HG03439 (cell line): ENCODE measurements at regions not wholly inside any gene's neighbourhood (a gene's known extent, or its start where the extent isn't known, plus 50 kb on each side); places are given as distances from the start of the nearest gene placed in this dataset.
"Not testable (repeated sequence)": the region's sequence is repeated elsewhere in the genome, so short reads cannot be mapped to it uniquely, and the experiment has no call there.

Source experiments
- ATAC-seq: cut with Tn5 transposase; IDR thresholded peaks from one replicate; pipeline ENCODE4 v1.9.1; 2021; ENCODE audit warnings: mild to moderate bottlenecking, moderate library complexity; ENCODE audit not compliant: unreplicated experiment

- ATAC-seq = not testable (repeated sequence)
Measured at GRCh38 chr2:101645886-101646285, 51.6 kb upstream of the MAP4K4 start.

DNA sequence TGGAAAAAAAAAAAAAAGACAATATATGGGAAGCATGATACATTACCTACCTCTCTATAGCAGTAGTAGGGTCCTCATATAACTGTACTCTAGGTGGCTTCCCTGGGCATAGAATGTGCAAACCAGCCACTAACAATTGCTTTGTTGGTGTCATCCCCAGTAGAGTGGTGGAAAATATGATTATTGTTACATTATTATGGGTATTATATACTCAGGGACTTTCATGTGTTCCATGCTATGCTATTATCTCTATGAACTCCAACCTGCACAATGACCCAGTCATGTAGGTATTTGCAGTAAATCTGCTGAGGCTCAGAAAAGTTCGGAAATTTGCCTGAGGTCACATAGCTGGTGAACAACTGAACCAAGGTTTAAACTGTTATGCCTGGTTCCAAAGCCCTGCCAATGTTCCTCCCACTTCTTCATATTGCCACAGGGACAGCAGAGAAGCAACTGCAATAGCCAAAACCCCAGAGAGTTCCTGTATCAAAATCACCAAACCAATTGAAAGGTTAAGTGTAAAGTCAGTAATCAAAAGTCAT lies 52.6 kb upstream of the MAP4K4 start:
- ATAC-seq = no peak

GRCh38 chr2:101643004-101643524 lies 54.4 kb upstream of the MAP4K4 start:
- ATAC-seq = no peak

DNA sequence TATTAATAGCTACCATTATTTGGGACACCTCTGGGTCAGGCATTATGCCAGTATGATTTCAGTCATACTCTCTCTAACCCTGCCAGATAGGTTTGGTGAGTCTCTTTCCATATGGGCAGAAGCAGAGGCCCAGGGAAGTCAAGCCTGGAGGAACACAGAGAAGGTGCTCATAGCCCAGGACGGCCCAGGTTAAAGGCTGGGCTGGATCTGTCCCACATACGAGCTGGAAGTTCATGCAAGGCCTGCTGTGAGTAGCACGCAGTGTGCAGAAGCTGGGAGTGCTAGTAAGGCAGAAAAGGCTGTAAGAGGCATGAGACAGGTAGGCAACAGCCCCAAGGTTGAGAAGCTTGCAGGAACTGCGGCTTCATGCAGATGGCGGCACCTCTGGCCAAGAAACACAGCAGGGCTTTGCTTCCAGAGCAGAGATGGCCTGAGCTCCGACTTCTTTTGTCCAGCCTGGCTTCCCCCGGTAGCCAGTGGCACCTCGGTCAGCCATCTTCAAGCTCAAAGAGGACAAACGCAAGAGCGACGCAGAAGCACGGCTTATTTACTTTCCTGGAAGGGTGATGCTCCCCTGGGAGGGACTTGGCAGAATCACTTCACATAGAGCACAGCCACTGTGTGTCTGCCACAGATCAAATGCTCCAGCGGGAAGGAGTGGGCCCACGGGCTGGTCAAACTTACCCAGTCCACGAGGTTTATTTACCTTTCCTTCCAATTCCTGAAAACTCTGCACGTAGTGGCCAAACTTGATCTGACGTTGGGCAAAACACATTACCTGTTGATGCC lies 58.5 kb upstream of the MAP4K4 start:
- no peak for ATAC-seq

DNA sequence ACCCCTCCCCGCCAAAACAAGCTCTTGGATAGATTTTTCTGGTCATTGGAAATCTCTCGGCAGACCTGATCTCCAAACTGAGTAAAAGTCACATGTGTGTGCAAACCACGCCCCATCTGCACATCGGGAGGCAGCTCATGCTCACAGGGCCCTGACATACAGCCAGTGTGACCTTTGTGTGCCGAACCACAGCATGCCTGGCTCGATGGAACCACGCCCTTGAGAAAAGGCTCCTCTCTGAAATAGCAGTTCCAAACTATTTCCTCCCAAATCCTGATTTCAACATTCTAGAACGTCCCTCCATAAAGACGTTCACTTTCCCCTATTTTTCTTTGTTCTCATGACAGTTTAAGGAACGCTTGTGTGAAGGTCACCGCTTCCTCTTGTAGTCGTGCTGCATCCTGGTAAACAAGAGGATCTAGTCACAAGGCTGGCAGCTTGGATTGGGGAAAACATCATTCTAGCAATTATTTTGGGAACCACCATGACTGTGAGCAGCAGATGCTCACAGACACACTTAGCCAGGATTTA lies 59.3 kb upstream of the MAP4K4 start:
- no peak for ATAC-seq

DNA sequence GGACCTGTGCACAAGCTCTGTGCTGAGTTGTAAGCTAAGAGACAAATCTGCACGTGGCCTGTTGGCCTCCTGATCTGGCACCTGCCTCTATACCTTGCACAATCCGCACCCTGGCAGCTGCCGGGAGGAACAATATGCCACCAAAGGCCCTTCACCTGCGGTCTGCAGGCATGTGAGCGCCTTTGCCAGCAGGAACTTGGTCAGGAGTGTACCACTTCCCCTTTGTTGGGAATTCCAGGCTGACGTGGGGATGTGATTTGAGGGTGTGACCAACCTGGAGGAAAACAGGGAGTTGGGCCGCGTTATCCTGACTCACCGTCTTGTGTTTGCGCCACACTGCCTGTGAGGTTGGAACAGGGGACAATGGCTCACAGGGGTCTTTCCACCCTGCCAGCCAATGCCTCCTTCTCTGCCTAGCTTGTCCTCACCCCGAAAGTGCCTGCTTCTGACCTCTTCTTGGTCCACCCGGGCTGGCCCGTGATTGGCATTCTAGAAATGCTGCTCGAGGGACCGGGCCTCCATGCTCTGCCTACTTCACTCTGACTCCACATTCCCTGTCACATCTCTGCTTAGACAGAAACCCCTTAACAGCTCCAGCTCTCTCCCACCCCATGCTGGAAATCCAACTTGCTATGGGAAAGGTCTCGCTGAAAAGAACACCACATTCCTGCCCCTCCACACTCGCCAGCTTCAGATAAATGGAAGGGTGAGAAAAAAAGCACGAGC lies 67.1 kb upstream of the MAP4K4 start:
- no peak for ATAC-seq

DNA sequence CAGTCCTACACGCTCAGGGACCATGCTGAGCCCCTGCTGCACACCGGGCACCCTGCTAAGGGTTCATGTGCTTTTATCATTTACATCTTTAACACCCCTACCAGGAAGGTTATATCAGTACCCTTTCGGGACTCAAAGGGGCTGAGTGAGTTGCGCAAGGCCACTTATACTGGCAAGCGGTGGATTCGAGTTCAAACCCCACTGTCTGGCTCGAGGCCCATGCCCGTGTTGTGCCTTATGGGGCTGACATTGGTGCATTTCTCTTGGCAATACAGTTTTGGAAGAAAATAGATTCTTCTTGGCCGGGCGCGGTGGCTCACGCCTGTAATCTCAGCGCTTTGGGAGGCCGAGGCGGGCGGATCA lies 69.5 kb upstream of the MAP4K4 start:
- ATAC-seq = no peak

- no peak for ATAC-seq
Measured at GRCh38 chr2:101627285-101628029, 70.0 kb upstream of the MAP4K4 start.

DNA sequence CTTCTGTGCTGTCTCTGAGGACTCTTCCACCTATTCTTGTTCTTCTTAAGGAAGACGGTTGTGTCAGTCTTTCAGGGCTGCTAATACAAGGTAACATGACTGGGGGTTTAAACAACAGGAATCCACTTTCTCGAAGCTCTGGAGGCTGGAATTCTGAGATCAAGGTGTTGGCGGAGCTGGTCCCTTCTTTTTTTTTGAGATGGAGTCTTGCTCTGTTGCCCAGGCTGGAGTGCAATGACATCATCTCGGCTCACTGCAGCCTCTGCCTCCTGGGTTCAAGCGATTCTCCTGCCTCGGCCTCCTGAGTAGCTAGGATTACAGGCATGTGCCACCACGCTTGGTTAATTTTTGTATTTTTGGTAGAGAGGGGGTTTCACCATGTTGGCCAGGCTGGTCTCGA lies 71.7 kb upstream of the MAP4K4 start:
- not testable (repeated sequence) for ATAC-seq

DNA sequence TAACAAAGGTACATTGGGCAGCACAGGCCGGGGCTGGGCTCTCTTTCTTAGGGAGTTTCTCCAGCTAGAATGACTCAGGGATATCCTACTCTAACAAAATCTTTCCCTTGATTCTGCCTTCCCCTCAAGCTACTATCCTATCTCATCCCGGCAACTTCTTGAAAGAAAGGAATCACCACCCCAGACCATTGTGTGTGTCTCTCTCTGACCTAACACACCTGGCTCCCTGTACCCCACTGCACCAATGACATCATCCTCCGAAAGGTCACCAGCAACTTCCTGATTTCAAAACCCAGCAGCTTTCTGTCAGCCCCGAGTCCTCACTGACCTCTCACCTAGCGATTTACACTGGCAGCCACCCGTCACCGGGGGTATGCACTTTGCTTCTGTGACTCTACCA lies 72.1 kb upstream of the MAP4K4 start:
- ATAC-seq = no peak

GRCh38 chr2:101624706-101625332 lies 72.7 kb upstream of the MAP4K4 start:
- no peak for ATAC-seq

- ATAC-seq = no peak
Measured at GRCh38 chr2:101623031-101623521, 74.4 kb upstream of the MAP4K4 start.

DNA sequence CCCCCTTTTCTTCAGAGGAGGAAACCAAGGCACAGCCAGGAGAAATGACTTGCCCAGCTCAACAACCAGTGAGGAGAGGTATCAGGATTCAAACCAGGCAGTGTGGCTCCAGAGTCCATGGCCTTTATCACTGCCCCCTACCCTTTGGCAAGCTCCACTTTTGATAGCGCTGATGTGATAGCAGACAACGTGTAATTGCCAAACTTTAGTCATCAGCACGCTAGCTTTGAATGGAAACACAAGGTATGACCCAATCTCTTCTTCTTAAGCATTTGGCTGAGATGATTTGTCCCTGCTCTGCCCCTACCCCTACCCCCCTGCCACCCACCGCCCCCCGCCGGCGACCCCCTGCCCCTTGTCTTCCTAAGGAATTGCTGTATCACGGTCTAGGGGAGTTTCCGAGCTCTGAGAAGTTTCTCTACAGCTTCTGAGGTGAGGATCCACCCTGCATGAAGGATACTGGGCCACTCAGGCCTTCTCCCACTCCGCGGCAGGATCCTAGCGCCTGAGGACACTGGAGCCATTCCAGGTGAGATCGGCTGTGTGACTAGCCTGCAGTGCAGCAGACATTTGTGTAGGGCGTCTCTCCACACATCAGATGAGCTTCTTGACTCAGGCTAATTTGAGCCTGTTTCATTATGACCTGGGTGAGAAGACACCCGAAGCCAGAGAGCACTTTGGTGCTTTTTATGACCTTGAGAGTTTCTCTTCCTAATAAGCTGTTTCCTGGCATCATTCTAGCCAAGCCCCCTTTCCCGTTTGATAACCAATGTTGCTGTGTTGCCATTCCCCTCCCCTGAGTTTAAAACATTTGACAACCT lies 75.1 kb upstream of the MAP4K4 start:
- peak; percentile 88 for ATAC-seq

DNA sequence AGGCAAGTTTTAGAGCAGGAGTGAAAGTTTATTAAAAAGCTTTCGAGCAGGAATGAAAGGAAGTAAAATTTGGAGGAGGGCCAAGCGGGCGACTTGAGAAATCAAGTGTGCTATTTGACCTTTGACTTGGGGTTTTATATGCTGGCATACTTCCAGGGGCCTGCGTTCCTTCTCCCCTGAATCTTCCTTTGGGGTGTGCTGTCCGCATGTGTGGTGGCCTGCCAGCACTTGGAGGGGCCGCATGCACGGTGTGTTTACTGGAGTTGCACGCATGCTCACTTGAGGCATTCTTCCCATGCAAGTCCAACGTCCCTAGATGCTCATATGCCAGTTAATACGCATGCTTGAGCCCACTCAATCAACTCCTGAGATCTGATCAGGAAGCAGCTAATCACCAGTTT lies 78.3 kb upstream of the MAP4K4 start:
- ATAC-seq = no peak

DNA sequence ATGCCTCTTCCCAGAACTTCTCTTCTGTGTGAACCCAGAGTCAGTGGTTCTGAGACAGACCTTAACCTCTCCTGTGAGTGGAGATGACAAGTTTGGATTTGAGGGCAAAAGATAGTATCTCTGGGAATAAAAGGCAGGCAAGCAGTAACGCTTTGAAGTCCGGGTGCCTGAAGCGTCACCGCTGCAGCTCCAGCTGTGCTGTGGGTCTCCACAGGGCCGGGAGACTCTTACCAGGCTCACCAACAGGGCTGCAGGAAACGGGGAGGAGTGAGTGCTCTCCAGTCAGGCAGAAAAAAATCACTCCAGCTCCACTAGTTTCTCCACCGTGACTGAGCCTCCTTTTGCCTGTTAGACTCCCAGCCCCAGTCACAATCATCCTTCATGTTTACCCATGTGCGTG lies 79.7 kb upstream of the MAP4K4 start:
- no peak for ATAC-seq

DNA sequence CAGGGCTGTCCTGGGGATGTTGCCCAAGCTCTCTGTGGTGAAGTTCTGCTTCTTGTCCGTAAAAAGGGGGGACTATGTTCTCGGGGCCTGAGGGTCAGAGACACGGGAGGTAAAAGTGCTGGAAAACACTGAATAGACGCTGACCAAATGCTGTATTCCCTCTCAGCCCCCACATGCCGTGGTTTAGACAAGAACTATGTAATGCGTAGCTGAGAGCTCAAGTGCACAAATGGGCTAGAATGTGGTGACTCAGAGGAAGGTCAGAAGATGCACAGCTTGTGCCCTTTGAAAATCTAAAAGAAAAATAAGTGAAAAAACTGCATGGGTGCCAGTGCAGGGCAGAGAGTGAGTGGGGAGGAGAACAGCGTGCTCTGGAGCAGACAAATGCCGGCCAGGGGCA lies 80.3 kb upstream of the MAP4K4 start:
- ATAC-seq = no peak

DNA sequence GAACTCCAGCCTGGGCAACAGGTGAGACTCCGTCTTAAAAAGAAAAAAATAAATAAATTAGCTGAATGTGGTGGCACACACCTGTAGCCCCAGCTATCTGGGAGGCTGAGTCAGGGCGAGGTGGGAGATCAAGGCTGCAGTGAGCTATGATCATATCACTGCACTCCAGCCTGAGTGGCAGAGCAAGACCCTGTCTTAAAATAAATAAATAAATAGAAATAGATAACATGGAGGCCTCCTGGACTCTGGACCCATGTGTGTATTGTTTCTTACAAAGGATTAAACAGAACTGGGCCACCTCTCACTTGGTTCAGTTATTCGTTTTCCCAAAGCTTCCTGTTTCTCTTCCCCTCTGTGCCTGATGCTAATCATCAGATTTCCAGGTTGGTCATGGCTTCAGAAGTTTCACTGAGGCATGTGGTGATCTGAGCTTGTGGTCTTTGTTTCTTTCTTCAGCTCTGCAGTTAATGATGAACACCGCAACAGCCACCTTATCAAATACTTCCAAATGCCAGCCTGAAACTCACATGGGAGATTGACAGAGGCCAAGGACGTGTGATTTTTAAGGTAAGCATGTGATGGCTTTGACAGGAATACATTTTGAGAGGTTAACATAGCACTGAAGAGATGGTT lies 83.3 kb upstream of the MAP4K4 start:
- no peak for ATAC-seq

DNA sequence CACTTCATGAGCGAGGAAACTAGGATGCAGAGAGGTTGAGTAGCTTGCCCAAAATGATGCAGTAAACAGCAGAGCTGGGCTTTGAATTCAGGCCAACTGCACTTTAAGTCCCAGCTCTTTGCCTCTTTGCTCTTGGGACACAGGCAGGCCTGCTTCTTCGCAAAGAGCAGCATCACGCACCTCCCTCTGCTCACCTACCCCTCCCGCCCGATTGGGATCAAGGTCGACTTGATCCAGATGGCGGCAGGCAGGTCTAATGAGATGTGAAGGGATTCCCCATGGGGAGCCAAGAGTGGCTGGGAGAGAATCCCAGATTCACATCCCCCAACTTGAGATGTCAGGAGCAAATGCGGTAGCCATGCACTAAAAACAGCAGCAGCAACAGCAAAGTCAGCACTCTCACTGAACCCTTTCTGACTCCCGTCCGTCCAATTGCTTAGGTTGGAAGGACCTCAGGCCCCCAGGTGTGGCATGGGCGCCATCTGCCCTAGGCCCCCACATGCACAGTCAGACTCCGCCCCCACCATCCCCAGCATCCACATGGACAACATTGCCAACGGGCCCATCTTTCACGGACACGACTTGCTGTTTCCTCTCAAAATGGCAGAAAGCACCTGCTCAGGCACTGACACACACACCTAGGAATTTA lies 84.3 kb upstream of the MAP4K4 start:
- no peak for ATAC-seq

- ATAC-seq = no peak
Measured at GRCh38 chr2:101612019-101612418, 85.5 kb upstream of the MAP4K4 start.
